BLaER1 (cell line): ENCODE measurements at regions not wholly inside any gene's neighbourhood (a gene's known extent, or its start where the extent isn't known, plus 50 kb on each side); places are given as distances from the start of the nearest gene placed in this dataset.
A peak's percentile ranks its signal among the peaks of the same experiment; 100 is the strongest.
"Not testable (repeated sequence)": the region's sequence is repeated elsewhere in the genome, so short reads cannot be mapped to it uniquely, and the experiment has no call there.

Experiments
- H3K27ac ChIP-seq: shearing (Covaris generic); formaldehyde crosslinking; 2 replicates; pipeline ENCODE4 v1.8.1; 2022
- H3K27me3 ChIP-seq: shearing (Covaris generic); formaldehyde crosslinking; 2 replicates; pipeline ENCODE4 v1.8.1; 2022
- H3K36me3 ChIP-seq: shearing (Covaris generic); formaldehyde crosslinking; 2 replicates; pipeline ENCODE4 v1.8.1; 2022
- H3K4me1 ChIP-seq: shearing (Covaris generic); formaldehyde crosslinking; 2 replicates; pipeline ENCODE4 v1.8.1; 2022
- H3K4me2 ChIP-seq: shearing (Covaris generic); formaldehyde crosslinking; 2 replicates; pipeline ENCODE4 v1.8.1; 2022
- H3K4me3 ChIP-seq: shearing (Covaris generic); formaldehyde crosslinking; 2 replicates; pipeline ENCODE4 v1.8.1; 2022
- H3K9ac ChIP-seq: shearing (Covaris generic); formaldehyde crosslinking; 2 replicates; pipeline ENCODE4 v1.8.1; 2022
- H3K9me3 ChIP-seq: shearing (Covaris generic); formaldehyde crosslinking; 2 replicates; pipeline ENCODE4 v1.8.1; 2022
- H4K20me1 ChIP-seq: shearing (Covaris generic); formaldehyde crosslinking; 2 replicates; pipeline ENCODE4 v1.8.1; 2022
- Cebpa-rat ChIP-seq: shearing (Covaris generic); IDR thresholded peaks from 2 replicates; pipeline ENCODE4 v1.8.1; 2022

- no peak overlapping the region for H3K4me2 ChIP-seq
- TF ChIP-seq Cebpa-rat, result no peak
- no peaks in the 10 kb centered on the region for H4K20me1 ChIP-seq
Measured at GRCh38 chr18:68399721-68400120, 315.2 kb downstream of the TMX3 start.

GRCh38 chr18:68397241-68398035, 317.5 kb downstream of the TMX3 start:
- Histone ChIP-seq H3K4me2 (no peak overlapping the region), H3K27ac (no peak overlapping the region), H3K4me1 (no peaks in the 10 kb centered on the region), H3K27me3 (no peaks in the 10 kb centered on the region), H3K36me3 (no peaks in the 10 kb centered on the region), H3K4me3 (no peak overlapping the region), H3K9me3 (no peaks in the 10 kb centered on the region), H3K9ac (no peak overlapping the region), H4K20me1 (no peaks in the 10 kb centered on the region)
- no peak for TF ChIP-seq Cebpa-rat

More at GRCh38 chr18:68399721-68400120, 315.2 kb downstream of the TMX3 start:
- Histone ChIP-seq H3K4me3 (no peak overlapping the region), H3K27ac (no peak overlapping the region), H3K36me3 (no peaks in the 10 kb centered on the region), H3K9ac (no peak overlapping the region), H3K9me3 (no peaks in the 10 kb centered on the region), H3K27me3 (no peaks in the 10 kb centered on the region), H3K4me1 (no peaks in the 10 kb centered on the region)

- Histone ChIP-seq H3K27ac (no peak overlapping the region), H3K4me3 (no peak overlapping the region), H3K27me3 (no peaks in the 10 kb centered on the region), H3K4me1 (no peaks in the 10 kb centered on the region), H4K20me1 (no peaks in the 10 kb centered on the region), H3K4me2 (no peak overlapping the region), H3K9me3 (no peaks in the 10 kb centered on the region), H3K36me3 (no peaks in the 10 kb centered on the region), H3K9ac (no peak overlapping the region)
- TF ChIP-seq Cebpa-rat, result no peak
Measured at GRCh38 chr18:68394705-68395104, 320.2 kb downstream of the TMX3 start.

GRCh38 chr18:68391801-68392200, 323.1 kb downstream of the TMX3 start:
- H4K20me1 ChIP-seq, result no peaks in the 10 kb centered on the region
- H3K36me3 ChIP-seq, result no peaks in the 10 kb centered on the region
- H3K27me3 ChIP-seq, result no peaks in the 10 kb centered on the region
- no peaks in the 10 kb centered on the region for H3K4me1 ChIP-seq
- no peak overlapping the region for H3K9ac ChIP-seq
- TF ChIP-seq Cebpa-rat, result no peak
- H3K4me2 ChIP-seq, result no peak overlapping the region
- H3K27ac ChIP-seq, result no peak overlapping the region
- no peaks in the 10 kb centered on the region for H3K9me3 ChIP-seq
- no peak overlapping the region for H3K4me3 ChIP-seq

GRCh38 chr18:68387246-68387645, 327.7 kb downstream of the TMX3 start:
- no peak overlapping the region for H3K9ac ChIP-seq
- H3K4me2 ChIP-seq, result no peak overlapping the region
- H3K4me3 ChIP-seq, result no peak overlapping the region

GRCh38 chr18:68383979-68384378, 330.9 kb downstream of the TMX3 start:
- not testable (repeated sequence) for H3K4me1 ChIP-seq, H3K36me3 ChIP-seq, H3K9ac ChIP-seq, H3K4me3 ChIP-seq, H3K4me2 ChIP-seq, H3K27ac ChIP-seq, H3K9me3 ChIP-seq, H3K27me3 ChIP-seq, H4K20me1 ChIP-seq

More at GRCh38 chr18:68387246-68387645, 327.7 kb downstream of the TMX3 start:
- H3K27ac ChIP-seq, result no peak overlapping the region
- TF ChIP-seq Cebpa-rat, result no peak
- H3K4me1 ChIP-seq, result no peaks in the 10 kb centered on the region
- H3K27me3 ChIP-seq, result no peaks in the 10 kb centered on the region
- H3K36me3 ChIP-seq, result no peaks in the 10 kb centered on the region
- no peaks in the 10 kb centered on the region for H3K9me3 ChIP-seq
- no peaks in the 10 kb centered on the region for H4K20me1 ChIP-seq

- Histone ChIP-seq H3K27me3 (no peaks in the 10 kb centered on the region), H3K4me3 (no peak overlapping the region), H3K27ac (no peak overlapping the region)
Measured at GRCh38 chr18:68376926-68377325, 338.0 kb downstream of the TMX3 start.

GRCh38 chr18:68362907-68363306, 352.0 kb downstream of the TMX3 start:
- H3K4me1 ChIP-seq, result no peaks in the 10 kb centered on the region
- H3K4me2 ChIP-seq, result no peak overlapping the region
- peaks cover 37% of the 10 kb centered on the region for H3K9me3 ChIP-seq
- no peaks in the 10 kb centered on the region for H4K20me1 ChIP-seq
- H3K9ac ChIP-seq, result no peak overlapping the region
- H3K27me3 ChIP-seq, result no peaks in the 10 kb centered on the region
- H3K4me3 ChIP-seq, result no peak overlapping the region
- no peak for TF ChIP-seq Cebpa-rat
- no peaks in the 10 kb centered on the region; the same call in 1 of the 2 replicates for H3K36me3 ChIP-seq
- no peak overlapping the region for H3K27ac ChIP-seq

More at GRCh38 chr18:68376926-68377325, 338.0 kb downstream of the TMX3 start:
- Histone ChIP-seq H3K36me3 (no peaks in the 10 kb centered on the region), H3K9me3 (no peaks in the 10 kb centered on the region), H4K20me1 (no peaks in the 10 kb centered on the region), H3K9ac (no peak overlapping the region), H3K4me2 (no peak overlapping the region), H3K4me1 (peaks cover 7% of the 10 kb centered on the region)
- no peak for TF ChIP-seq Cebpa-rat

GRCh38 chr18:68355637-68356036, 359.3 kb downstream of the TMX3 start:
- no peak overlapping the region for H3K9ac ChIP-seq
- H3K4me1 ChIP-seq, result peaks cover 24% of the 10 kb centered on the region
- no peak overlapping the region for H3K4me2 ChIP-seq
- peak overlapping the region; percentile 51 for H3K4me3 ChIP-seq
- peaks cover 7% of the 10 kb centered on the region; the same call in 1 of the 2 replicates for H3K36me3 ChIP-seq
- H3K9me3 ChIP-seq, result peaks cover 55% of the 10 kb centered on the region
- H3K27ac ChIP-seq, result peak overlapping the region; percentile 62
- H4K20me1 ChIP-seq, result no peaks in the 10 kb centered on the region
- no peaks in the 10 kb centered on the region for H3K27me3 ChIP-seq
- no peak for TF ChIP-seq Cebpa-rat

GRCh38 chr18:68354176-68354575, 360.7 kb downstream of the TMX3 start:
- Histone ChIP-seq H3K27ac (no peak overlapping the region), H4K20me1 (no peaks in the 10 kb centered on the region), H3K9me3 (peaks cover 46% of the 10 kb centered on the region), H3K4me3 (no peak overlapping the region), H3K4me1 (peaks cover 24% of the 10 kb centered on the region), H3K9ac (no peak overlapping the region), H3K4me2 (no peak overlapping the region), H3K27me3 (no peaks in the 10 kb centered on the region), H3K36me3 (peaks cover 7% of the 10 kb centered on the region; the same call in 1 of the 2 replicates)
- TF ChIP-seq Cebpa-rat, result no peak
